ENCODE measurements at regions not wholly inside any gene's neighbourhood (a gene's known extent, or its start where the extent isn't known, plus 50 kb on each side); places are given as distances from the start of the nearest gene placed in this dataset.

- TF ChIP-seq CTCF (conservative IDR thresholded peaks at IDR 0.05; ENCODE audit: low read depth, low read length) = no peak
- TF ChIP-seq EZH2 (IDR thresholded peaks at IDR 0.05; ENCODE audit: borderline replicate concordance, low read depth, low read length, poor library complexity, severe bottlenecking) = no peak
Measured at GRCh38 chr4:35725131-35725530, 519.2 kb downstream of the ARAP2 start.
